ENCODE measurements at regions not wholly inside any gene's neighbourhood (a gene's known extent, or its start where the extent isn't known, plus 50 kb on each side); places are given as distances from the start of the nearest gene placed in this dataset.

GRCh38 chr6:15935661-15936060 lies 193.2 kb upstream of the MYLIP start:
- TF ChIP-seq IRF3 (IDR thresholded peaks at IDR 0.05) (no peak), GATAD2B (conservative IDR thresholded peaks at IDR 0.05; ENCODE audit: low read depth) (no peak), POLR2A (IDR thresholded peaks at IDR 0.05; ENCODE audit: low read depth, low read length) (no peak), YY1 (IDR thresholded peaks at IDR 0.05; ENCODE audit: low read depth, low read length) (no peak), CBX5 (IDR thresholded peaks at IDR 0.05; ENCODE audit: low read depth) (no peak), BHLHE40 (IDR thresholded peaks at IDR 0.05; ENCODE audit: borderline replicate concordance in 1 of 2, low read depth in 2 of 2, low read length in 1 of 2) (no peak), NR2F1 (conservative IDR thresholded peaks at IDR 0.05) (no peak), ZNF274 (IDR thresholded peaks at IDR 0.05; ENCODE audit: insufficient read depth, insufficient read length) (no peak), GABPA (IDR thresholded peaks at IDR 0.05; ENCODE audit: low read depth) (no peak), EZH2 (IDR thresholded peaks at IDR 0.05; ENCODE audit: borderline replicate concordance, control insufficient read depth, low read depth, low read length) (no peak), CBX3 (IDR thresholded peaks at IDR 0.05; ENCODE audit: borderline replicate concordance, low read depth) (no peak), ETV6 (conservative IDR thresholded peaks at IDR 0.05 in 1 of 2, IDR thresholded peaks at IDR 0.05 in 1 of 2; ENCODE audit: borderline replicate concordance in 1 of 2, low read depth in 1 of 2) (no peak), CTCF (IDR thresholded peaks at IDR 0.05 in 2 of 3, conservative IDR thresholded peaks at IDR 0.05 in 1 of 3; ENCODE audit: control insufficient read depth in 2 of 3, extremely low read depth in 1 of 3, insufficient read depth in 1 of 3, low read depth in 3 of 3, low read length in 3 of 3) (no peak), POLR2AphosphoS5 (IDR thresholded peaks at IDR 0.05; ENCODE audit: low read length) (no peak)

All from GM12878 (cell line).